ENCODE measurements at regions not wholly inside any gene's neighbourhood (a gene's known extent, or its start where the extent isn't known, plus 50 kb on each side); places are given as distances from the start of the nearest gene placed in this dataset.
"Not testable (repeated sequence)": the region's sequence is repeated elsewhere in the genome, so short reads cannot be mapped to it uniquely, and the experiment has no call there.

- no peak for DNase-seq
Observed at GRCh38 chr5:91495699-91496098, 112.6 kb upstream of the ARRDC3 start.

DNA sequence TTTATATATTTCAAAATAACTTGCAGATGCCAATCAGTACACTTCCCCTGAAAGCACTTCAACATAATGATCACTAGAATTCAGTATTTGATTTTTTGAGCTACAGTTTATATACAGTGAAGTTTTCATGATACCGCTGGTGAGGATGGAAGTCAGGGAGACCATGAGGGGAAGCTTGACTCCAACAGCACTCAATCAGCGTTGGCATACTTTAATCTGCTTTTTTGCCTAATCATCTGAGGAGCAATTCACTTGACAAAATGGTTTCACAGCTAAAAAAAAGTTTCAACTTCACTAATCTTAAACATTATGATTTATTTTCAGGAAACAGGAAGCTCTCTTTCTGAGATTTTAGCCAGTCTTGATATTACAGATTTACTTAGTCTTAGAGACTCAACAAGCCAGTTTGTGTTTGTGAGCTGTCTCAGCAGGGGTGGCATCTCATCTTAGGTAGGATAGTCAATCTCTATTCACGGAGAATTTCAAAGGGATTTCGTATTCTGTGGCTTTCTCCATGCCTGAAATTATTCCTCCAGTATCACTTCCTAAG, 111.4 kb upstream of the ARRDC3 start:
- no peak for DNase-seq

DNA sequence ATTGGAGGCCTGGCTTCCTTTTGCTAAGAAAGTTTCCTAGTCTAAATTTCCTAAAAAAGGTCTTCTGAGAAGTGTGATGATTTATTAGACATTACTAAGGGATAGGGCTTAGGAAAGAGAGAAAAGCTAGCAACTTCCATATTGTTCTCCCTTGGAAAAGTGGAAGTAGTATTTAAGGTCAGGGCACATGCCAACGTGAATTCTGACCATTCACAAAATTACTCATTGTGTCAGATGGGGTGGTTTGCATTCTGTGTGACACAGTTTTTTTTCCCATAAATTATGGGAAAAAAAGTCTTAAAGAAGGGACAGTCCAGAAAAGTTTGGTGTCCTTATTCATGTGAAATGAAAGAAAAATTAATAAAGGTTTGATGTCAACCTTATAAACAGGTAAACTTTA, 110.0 kb upstream of the ARRDC3 start:
- no peak for DNase-seq

DNA sequence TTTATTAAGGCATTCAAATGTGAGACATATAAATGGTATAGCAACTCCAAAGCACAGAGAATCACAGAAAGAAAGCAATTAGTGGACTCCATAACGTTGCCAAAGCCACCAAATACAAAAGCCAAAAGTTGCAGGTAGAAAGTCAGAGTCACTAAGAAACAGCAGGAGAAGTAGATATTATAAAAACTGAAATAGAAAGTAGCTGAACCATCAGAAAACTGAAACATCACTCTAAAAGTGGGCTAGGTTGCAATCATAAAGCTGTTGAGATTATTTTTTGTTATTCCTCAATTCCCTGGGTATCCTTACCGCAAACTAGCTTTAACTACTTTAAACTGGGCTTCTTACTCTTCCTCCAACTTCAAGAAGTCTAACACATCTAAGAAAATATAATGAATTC, 108.1 kb upstream of the ARRDC3 start:
- no peak for DNase-seq

- no peak for DNase-seq
Observed at GRCh38 chr5:91490316-91490715, 107.2 kb upstream of the ARRDC3 start.

DNA sequence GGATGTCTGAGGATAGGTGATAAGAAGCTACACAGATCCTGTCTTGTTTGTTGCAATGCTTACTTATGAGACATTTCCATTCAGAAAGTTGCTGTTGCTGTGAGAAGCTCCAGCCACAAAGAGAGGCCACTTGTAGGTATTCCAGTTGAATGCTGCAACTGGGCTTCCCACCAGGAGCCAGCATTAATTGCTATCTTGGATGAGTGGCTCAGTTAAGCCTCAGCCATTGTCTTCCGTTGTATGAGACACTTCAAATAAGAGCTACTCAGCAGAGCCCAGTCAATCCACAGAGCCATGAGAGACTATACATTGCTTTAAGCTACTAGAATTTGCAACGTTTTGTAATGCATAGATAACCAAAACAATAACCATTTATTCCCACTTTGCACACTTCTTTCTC, 104.3 kb upstream of the ARRDC3 start:
- DNase-seq = no peak

- DNase-seq = peak; percentile 8
Observed at GRCh38 chr5:91486638-91487037, 103.5 kb upstream of the ARRDC3 start.

- no peak for DNase-seq
Observed at GRCh38 chr5:91484662-91485061, 101.5 kb upstream of the ARRDC3 start.

- DNase-seq = not testable (repeated sequence)
Observed at GRCh38 chr5:91479376-91479775, 96.3 kb upstream of the ARRDC3 start.

DNA sequence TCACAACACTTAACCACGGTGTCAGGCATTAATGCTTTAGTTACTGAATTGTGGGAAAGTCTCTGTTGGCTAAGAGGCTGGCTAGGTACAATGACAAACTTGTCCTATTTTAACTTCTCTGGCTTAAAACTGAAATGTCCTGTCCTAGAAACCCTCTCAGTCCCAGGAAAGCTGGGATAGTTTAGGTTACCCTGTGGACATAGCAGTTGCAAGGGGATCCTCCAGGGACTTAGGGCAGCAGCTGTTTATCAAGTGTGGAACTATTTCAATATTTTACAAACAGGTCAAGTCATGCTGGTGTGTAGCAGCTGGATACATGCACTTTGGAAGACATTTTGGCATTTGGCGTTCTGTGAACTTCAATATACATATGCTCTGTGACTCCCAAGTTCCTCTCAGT, 95.0 kb upstream of the ARRDC3 start:
- DNase-seq = no peak

DNA sequence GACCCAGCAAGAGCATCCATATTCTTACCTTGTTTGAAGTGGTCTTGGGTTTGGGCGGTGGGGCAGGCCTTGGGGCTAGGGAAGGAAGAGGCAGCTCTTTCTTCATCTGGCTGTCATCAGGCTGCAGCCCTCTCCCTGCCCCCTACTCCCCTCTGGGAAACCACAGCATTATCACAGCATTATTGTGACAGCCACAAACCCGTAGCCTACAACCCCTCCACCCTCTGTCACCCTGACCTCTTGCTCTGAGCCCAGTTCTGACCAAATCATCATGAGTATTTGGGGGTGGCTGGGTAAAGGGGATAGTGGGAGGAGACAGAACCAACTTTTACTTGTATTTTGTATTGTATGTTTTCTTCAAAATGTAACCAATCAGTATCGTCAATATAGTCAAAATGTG, 94.3 kb upstream of the ARRDC3 start:
- no peak for DNase-seq

DNA sequence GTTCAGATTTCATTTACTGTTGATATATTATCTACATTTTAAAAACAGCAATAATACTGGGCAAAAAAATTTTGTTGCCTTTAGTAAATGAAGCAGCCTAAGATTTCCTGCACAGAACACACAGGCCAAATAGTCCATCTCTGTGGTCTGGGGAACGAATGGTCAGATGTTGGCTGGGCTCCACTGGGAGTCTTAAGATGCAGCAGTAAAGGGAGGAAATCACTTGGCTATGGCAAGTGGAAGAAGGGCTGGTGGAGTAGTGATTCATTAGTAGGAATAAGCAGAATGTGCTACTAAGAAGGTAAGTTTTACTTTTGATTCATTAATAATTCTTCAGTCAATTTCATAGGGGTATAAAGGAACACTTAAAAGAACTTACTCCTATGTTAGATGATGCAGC, 91.1 kb upstream of the ARRDC3 start:
- DNase-seq = no peak

DNA sequence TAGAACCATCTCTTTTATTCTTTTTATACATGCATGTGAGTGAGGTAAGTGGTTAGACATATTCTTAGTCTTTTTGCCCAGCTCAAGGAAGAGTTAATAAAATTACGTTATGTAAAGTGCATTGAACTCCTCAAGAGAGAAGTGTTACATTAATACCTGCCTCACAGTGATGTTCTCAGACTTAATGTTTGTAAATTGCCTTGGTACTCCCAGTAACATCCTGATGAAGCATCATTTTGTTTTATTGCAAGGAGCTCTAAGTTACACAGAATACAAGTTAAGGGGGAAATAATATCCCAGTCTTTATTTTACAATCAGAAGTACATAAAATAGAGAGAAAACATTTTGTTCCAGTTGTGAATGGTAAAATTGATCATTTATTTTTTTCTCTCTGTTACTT, 89.5 kb upstream of the ARRDC3 start:
- no peak for DNase-seq

DNA sequence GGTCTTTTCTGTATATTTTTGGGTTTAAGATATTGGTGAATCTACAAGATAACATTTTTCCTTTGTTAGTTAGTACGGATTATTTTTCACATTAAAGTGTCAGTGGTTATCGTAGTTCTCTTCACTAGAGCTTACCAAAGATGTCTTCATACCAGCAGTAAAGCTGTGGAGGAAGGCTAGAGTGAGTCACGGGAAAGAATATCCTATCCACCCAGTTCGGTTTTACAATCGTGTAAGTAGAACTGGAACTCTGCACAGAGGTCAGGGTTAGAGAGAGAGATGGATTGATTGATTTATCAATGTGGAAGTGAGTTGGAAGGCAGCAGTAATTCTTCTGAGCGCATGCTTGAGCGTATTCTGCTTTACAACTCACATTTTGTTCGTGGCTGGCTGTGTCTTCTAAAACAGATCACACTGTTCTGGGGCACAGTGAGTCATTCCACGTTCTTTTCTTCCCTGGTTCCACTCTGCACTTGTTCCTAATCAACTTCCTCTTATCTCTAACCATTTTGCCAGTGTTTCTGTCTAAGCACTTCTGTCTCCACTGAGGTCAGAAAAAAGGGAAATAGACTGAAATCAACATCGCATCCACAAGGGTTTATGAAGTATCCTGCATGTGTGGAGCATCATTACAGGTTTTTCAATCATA, 86.5 kb upstream of the ARRDC3 start:
- peak; percentile 14 for DNase-seq

DNA sequence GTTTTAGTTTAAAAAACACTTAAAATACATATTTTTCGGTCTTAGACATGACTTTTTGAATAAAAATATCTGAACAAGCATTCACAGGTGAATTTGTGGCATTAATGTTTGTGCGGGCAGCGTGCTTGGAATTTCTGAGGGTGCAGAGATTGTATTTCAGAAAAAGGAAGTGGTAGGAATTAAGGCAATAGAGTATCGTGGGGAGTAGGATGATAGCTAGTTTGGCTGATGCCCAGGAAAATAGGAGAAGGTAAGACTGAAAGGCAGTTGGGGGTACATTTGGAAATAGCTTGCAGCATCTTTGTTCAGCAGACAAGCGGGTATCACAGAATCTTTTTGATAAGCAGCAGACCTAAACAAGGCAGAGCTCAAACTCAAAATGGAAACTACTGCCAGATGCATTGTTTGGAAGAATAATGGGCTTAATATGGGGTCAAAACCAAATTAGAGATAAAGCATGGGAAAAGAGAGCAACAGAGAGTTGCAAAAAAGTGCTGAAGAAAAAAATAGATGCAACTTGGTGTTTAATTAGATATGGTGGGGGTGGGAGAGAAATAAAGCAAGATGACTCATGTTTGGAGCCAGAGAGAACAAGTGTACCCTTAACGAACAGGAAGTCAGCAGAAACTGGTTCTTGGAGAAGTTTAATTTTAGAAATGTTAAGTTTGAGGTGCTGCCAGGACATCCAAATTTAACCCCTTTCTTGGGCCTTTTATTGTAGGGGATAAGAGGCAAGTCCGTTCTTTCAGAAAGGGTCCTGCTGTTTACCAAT, 85.7 kb upstream of the ARRDC3 start:
- peak; percentile 13 for DNase-seq

- no peak for DNase-seq
Observed at GRCh38 chr5:91464886-91465646, 81.9 kb upstream of the ARRDC3 start.

DNA sequence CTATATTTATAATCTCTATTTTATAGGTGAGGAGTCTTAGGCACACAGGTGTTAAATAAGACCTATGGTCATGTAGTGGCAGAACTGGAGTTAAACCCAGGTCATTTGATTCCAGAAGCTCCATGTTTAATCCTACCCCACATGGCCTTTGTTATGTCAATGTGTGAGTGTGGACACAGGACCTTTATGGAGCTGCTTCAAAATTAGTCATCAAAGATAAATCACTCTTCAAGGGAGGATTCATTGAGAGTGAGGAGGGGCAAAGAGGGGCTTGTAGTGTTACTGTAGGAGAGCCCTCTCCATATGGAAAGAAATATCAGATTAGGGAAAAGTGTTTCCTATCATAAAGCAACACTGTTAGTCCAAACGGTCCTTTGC, 74.6 kb upstream of the ARRDC3 start:
- DNase-seq = peak; percentile 5

- no peak for DNase-seq
Observed at GRCh38 chr5:91456928-91457680, 74.0 kb upstream of the ARRDC3 start.

DNA sequence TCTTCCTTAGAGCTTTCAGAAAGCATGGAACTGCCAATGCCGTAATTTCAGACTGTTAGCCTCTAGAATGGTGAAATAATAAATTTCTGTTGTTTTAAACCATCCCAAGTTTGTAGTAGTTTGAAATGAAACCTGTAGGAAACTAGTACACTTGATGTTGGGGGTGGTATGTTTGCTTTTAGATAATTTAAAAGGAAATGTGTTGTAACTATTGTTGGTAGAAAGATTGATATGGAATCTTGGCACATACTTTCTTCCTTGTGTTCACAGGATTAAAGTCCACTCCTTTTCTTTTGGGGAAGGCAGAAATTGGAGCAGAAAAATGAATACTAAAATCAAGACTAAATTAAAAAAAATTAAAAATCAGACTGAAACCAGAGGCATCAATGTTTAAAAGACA, 66.0 kb upstream of the ARRDC3 start:
- no peak for DNase-seq

- not testable (repeated sequence) for DNase-seq
Observed at GRCh38 chr5:91448079-91448478, 65.0 kb upstream of the ARRDC3 start.

- DNase-seq = not testable (repeated sequence)
Observed at GRCh38 chr5:91446880-91447279, 63.8 kb upstream of the ARRDC3 start.

DNA sequence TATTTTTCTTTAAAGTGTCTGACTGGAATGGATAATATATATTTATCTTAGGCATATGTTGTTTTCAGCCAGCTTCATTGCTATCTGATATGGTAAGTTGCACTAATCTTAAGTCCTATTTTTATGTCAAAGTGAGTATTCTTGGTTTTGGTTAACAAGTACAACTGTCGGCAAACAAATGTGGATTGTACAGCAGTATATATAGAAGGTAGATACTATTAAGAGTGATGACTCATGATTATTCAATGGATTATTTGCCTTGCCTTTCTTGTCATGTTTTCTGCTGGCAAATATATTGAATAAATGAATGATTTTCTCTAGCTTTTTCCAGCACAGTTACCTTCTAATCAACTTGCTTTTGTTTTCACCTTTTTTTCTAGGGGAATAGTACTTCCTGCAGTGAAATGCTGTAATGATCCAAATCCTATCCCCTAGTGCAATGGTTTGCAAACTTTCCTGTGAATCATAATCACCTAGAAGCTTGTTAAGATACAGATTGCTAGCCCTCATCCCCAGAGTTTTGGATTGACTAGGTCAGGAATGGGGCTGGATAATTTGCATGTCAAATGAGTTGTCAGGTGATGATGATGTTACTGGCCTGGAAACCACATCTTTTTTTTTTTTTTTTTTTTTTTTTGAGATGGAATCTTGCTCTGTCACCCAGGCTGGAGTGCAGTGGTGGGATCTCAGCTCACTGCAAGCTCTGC, 60.8 kb upstream of the ARRDC3 start:
- peak; percentile 63 for DNase-seq
